NCI-H446 (cell line): ENCODE measurements at regions not wholly inside any gene's neighbourhood (a gene's known extent, or its start where the extent isn't known, plus 50 kb on each side); places are given as distances from the start of the nearest gene placed in this dataset.
"Not testable (repeated sequence)": the region's sequence is repeated elsewhere in the genome, so short reads cannot be mapped to it uniquely, and the experiment has no call there.

Source experiments
- DNase-seq, 2 experiments: peaks; one replicate each; lab custom pipeline; 2025; lab: John Stamatoyannopoulos, UW

DNA sequence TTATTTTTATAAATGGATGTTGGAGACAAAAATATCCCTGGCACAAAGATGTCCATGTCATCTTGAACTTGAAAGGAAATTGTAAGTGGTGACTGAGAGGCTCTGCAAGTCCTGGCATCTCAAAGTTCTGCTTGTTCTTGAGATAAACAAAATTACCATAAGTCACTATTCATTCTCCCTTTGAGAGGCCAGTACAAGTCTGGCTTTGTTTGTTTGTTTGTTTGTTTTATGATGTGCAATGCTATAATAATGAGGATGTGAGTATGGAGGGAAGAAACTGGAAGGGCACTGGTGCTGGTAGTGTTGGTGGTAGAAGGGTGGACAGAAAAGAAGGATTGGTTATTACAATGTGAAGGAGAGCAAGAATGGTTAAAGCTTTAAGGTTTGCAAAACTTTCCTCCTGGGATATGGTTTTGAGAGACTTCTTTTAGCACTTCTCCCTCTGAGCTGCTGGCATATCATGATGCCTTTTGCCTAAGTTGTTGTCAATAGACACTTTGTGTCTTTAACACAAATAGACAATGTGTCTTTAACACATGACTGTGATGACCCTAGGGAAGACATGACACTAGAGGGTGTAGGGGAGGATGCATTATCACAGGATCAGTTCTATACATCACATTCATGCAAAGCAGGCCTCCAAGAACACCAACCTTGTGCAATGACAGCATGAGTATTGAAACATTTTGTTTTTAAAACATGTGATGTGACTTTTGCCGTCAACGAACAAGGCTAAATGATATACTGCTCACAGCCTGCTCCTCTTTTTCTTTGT lies 880.5 kb upstream of the GOT2 start:
- DNase-seq, result no peak

DNA sequence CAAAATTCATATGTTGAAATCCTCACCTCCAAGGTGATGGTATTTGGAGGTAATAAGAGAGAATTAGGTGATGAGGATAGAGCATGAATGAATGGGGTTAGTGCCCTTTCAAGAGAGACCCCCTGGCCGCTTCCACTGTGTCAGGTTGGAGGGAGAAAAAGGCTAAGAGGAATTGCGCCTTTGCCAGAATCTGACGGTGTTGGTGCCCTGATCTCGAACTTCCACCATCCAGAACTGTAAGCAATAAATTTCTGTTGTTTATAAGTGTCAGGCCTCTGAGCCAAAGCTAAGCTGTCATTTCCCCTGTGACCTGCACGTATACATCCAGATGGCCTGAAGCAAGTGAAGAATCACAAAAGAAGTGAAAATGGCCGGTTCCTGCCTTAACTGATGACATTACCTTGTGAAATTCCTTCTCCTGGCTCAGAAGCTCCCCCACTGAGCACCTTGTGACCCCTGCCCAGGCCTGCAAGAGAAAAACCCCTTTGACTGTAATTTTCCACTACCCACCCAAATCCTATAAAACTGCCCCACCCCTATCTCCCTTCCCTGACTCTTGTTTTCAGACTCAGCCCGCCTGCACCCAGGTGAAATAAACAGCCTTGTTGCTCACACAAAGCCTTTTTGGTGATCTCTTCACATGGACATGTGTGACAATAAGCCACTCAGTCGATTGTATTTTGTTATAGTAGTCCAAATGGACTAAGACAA lies 878.9 kb upstream of the GOT2 start:
- not testable (repeated sequence) for DNase-seq

DNA sequence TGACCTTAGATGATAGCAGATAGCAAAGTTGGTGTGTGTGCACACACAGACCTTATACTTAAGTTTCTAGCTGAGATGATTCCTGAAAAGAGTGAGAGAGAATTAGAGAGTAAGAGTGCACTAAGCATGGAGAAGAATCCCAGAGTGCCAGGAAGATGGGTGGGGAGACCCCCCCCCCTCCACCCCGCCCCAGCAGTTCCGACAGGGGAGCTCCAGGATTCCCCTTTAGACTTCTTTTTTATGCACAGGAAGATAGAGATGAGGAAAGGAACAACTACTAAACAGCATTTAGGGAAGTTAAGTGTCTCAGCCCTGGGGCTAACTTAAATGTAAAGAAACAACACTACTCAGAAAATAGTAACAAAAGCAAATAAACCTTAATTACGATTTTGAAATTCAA lies 878.0 kb upstream of the GOT2 start:
- DNase-seq, result no peak

DNA sequence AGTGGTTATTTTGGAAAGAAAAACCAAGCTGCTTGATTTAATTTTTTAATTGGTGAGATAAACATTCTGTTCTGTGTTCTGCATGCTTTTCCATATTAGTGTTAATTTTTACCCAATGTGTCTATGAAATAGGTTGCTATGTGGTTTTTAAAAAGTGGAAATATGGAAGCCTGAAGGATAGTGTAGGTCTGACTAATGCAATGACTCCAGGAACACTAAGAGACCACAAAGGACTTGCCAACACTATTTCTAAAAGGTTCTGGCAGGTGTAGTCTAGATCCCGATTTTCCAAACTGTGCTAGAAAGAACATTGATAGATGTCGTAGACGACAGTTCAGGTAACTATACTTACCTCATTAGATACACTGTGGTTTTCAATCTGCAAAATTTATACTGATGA lies 877.4 kb upstream of the GOT2 start:
- no peak for DNase-seq

DNA sequence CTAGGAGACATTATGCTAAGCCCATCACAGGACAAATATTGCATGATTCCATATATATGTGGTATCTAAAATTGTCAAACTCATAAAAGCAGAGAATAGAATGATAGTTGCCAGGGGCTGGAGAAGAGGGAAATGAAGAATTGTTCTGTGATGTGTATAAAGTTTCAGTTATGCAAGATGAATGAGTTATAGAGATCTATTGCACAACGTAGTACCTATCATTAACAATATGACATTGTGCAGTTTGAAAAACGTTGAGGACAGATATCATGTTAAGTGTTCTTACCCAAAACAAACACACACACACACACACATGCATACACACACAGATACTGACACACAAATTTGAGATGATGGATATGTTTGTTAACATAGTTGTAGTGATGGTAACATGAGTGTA lies 871.6 kb upstream of the GOT2 start:
- DNase-seq, result no peak

DNA sequence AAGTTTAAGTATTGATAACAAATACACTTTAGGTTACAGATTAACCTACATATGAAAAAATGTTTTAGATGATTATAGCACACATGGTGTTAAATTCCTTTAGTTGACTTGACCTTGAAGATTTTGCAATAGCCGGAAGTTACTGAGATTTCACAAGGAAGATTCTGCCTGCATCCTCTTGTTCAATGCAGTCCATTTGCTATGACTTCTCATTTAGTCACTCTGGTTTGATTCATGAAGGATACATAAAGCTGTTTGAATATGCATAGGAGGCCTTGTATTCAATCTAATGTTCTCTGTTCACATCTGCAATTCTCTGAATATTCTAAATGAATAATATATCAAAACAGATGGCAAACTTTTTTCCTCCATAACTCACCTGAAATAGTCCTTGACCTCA lies 870.2 kb upstream of the GOT2 start:
- no peak for DNase-seq

DNA sequence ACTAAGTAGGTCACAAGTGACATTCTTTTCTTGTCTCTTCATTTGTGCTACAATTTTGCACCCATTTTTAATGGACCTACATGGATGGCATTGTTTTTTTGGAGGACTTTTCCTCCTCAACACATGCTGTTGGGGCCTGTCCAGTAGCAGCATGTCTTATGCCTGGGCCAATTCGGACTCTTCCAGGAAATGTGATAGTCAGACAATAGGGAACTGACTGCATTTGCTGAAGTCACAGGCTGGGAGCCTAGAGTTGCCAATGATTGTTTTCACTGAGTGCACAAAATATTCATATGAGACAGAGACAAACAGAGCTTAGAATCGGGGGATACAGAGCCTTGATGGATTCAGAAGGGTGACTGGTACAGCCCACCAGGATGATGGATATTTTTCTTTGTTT lies 867.3 kb upstream of the GOT2 start:
- DNase-seq, result no peak

DNA sequence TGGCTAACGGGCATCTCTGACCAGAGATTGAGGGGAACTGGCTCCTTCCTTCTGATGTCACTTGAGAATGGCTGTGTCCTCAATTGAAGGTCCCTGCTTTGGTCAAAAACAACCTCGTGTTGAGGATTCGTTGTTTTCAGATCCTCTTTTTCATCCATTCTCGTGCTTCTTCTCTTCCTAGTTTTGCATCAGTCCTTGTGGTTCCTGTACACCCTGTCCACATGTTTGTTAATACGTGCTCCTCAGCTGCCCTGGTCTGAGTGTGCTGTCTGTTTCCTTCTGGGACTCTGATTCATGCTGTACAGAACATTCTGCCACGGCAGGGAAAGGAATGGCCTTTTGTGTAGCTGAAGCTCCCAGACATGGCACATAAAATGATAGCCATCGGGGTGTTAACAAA lies 863.2 kb upstream of the GOT2 start:
- no peak for DNase-seq

DNA sequence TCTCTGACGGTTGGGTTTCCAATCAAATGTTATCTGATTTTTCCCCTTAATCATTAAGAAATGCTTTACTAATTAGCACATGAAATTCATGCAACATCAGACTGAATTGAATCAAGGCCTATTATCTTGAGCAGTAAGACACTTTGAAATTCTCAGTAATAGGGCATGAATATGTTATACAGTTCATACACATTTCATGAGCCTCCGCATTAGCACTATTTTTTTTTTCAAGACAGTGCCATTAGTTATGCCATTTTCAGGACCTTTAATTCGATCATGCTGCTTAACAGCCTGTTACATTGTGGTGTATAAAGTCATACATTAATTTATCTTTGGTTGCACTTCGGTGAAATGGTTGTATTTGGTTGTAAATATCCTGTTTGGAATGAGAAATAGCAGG lies 862.6 kb upstream of the GOT2 start:
- no peak for DNase-seq

DNA sequence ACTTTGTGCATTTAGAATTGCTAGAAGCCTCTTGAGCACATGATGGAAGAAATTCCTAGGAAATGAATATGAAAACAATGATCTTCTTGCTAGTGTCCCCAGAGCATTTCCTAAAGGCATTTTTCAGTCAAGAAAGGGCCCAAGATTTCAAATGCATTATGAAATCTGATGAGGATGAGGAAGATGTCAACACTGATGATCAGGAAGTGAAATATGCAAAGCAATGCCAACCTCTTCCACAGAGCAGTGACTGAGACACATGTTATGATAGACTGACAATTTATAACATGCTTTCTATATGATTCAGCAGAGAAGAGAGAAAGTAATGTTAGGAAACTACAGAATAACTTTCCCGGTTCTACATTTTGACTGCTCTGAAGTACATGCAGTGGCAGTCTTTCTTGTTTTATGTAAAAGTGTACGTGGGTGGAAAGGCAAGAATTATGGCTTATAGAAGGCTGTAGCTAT lies 859.1 kb upstream of the GOT2 start:
- no peak for DNase-seq

DNA sequence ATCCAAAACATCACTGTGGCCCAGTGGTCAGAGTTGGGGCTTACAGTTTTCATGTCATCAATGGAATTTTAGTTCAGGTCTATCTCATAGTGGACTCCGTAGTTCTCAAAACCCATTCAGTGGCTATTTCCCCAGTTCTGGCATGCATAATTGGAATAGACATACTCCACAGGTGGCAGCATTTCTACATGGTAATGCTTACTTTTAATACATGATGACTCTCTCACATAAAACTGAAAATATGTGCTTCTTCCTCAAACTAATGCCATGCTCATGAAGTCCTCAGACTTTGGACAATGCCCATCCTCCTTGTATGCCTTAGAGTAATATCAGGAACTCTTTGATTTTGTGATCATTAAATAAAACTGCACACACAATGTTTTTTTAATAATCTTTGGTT lies 857.4 kb upstream of the GOT2 start:
- DNase-seq, result no peak

DNA sequence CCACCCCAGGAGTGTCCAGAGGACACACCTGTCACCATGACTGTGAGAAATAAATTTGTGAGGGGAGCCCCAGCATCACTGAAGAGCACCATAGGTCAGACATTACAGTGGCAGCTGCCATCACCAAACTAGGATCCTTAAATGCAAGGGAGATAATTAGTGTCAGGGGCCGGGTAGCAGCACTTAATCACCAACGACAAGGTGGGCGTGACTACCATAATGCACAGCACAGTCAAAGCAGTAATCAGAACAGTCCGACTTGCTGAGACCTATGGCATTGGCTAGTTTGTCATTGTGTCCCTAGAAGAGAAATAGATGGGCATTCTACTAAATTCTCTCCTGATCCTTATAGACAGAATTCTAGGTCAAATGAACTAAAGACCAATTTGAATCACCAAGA lies 856.7 kb upstream of the GOT2 start:
- DNase-seq, result no peak

DNA sequence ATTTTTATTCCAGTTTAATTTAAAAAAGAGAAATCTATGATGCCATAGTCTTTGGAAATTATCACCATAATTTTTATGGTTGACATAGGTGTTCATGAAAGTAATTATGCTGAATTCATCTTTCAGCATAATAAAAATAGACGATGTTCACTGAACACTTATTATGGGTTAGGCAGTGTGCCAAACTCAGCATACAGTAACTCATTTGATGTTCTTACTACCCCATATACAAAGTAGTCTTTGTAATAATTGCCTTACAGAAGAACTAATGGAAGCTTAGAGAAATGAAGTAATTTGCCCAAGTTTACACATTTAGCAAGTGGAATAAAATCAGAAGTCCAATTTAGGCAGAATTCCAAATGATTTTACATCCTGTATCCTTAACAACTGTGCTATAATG lies 852.2 kb upstream of the GOT2 start:
- no peak for DNase-seq

DNA sequence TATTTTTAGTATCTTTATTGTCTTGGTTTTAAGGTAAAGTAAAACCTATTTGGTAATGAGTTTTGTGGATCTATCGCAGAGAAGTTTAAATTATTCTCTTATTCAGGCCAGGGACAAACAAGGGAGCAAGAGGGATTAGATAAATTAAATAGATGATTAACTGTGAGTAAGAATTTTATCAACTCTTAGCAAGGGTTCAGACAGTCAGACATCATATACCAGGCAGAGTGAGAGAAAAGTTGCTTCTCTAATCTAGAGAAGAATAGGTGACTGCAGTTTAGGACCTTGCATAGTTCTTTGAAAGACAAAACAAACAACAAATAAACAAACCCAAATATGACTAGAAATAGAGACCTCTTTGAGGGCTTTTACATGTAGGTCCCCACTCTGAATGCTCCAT lies 840.2 kb upstream of the GOT2 start:
- no peak for DNase-seq

DNA sequence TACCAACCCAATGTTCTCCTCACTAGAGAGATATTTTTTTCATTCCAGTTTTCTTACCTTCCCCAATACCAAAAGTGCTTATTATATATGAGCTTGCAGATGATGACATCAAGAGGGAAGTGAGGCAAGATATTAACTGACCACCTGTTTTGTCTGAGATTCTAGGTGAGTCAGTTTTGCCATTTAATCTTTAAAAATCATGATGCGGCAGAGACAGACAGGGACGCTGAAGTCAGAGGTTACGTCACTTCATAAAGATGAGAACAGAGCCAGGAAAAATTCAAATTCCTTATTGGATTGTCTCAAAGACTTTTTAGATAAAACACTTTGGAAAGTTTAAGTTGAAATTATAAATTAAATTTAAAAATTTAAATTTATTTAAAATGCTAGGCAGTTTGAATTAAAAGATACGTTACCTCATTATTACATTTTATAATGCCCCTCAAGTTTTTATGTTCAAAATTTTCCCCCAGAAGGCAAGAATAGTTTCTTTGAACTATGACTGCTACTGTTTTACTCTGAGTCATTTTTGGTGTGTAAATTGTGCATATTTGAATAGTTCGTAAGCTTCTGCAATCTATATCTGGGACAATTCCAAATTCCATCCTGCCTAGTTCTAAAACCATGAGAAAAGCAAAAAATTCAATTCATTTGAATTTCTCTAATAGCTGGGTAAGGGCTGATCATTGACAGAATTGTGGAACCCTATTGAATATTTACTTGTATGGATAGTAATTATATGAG lies 839.6 kb upstream of the GOT2 start:
- DNase-seq, result no peak

DNA sequence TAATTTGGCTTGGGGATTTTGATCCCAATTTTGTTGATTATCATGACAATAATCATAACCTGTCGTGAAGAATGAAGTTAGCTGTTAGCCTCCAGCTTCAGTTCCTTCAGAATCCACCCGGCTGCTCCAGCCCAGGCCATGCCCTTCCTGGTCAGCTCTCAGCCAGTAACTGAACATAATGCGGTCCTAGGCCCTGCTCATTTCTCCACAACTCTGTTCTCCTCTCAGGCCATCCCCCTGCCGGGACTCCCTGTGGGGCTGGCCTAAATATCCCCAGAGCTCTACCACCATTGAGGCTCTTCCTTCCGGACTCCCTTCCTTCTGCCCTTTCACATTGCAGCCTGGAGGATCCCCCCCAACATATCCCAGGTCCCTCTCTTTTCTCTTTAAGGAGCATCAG lies 833.4 kb upstream of the GOT2 start:
- DNase-seq, result no peak

DNA sequence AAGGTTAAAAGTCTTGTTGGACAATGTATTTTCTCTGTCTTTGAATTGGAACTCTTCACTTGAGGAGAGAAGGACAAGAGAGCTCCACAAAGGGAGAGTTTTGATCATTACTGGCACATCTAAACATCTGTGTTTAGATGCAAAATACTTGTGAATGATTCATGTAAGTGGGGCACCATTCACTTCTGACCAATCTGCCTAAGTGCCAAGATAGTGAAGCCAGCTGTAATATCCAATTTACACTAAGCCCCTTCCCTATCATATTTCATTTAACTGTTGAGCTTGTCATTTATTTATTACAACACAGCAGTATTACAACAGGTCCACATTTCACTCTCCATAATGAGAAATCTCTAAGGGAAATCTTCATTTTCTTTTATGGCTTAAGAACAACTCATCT lies 832.3 kb upstream of the GOT2 start:
- no peak for DNase-seq

DNA sequence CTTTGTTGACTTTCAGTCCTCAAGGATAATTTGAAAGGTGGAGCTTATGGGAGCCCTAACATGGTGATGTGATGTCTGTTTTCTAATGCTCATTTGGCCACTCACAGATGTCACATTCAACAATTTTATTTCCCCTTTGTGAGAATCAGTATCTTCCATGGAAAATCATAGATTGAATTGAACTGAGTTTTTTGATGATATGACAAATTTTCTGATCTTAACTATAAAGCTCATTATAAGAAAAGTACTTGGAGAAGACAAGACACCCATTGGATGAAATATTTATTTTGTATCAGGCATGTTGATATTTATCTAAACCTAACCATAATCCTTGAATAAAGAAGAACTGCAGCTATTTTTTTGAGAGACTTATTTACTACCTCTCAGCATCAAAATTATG lies 824.6 kb upstream of the GOT2 start:
- no peak for DNase-seq

DNA sequence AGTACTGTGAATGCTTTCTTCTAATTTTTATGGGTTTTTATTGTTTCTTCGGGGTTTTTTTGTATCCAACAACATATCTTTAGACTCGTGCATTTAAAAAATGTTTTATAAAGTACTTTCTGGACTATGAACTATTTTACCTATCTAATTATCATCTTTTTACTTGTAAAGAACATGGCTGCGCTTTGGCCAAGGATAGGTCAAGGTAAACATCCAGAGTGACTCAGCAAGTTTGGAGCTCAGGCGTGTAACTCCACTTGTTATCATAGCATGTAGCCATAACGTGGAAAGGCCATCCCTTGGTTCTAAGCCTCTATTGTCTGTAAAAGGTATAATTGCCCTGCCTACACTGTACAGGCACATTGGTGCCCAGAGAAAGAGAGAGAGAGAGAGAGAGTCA lies 818.0 kb upstream of the GOT2 start:
- DNase-seq, result no peak

DNA sequence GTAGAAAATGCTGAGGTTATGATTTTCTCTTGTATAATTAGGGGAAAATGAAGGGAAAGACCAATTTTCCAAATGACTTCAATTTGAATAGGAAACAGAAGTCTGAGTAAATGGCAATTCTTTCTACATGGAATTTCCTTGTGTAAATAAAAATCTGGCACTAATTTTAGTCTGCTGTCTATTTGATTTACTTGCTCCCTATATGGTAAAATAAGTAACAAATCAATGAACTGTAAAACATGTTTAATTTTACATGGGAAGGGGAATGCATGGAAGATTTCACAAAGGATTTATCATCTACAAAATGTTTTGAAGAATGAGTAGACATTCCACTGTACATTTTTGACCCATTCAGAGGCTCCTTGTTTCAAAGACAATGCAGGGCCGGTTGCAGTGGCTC lies 811.6 kb upstream of the GOT2 start:
- no peak for DNase-seq

DNA sequence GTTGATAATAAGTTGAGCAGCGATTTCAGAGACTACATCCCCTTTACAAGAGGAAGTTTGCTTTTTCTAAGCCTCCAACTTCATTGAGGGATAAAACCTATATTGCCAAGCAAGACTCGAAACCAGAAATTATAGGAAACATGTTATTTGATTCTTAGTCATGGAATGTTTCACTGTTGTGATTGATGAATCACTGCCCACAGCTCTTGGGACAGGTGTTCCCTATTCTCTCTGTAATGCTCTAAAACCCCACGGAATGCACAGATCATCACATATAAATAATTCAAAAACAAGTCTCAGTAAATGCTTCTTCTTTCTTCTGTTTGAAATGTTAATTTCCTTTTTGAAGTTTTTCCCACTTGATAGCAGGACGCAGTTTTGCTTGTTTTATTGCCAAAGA lies 809.5 kb upstream of the GOT2 start:
- DNase-seq, result no peak

DNA sequence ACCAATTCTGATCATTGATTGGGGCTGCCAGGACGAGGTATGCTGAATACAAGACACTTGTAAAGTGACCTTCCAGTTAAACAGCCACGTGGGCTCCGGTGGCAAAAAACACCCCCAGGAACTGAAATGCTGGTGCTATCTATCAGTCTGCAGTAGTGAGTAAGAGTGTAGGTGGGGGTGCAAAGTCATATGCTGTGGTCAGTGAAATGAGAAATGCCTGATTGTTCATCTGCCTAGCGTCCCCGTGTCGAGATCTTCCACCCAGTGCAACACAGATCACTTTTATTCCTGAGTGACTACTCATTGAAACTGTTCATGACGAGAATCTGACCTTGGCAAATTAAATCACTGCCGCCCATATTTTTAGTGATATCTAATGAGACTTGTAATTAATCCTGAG lies 806.5 kb upstream of the GOT2 start:
- no peak for DNase-seq

DNA sequence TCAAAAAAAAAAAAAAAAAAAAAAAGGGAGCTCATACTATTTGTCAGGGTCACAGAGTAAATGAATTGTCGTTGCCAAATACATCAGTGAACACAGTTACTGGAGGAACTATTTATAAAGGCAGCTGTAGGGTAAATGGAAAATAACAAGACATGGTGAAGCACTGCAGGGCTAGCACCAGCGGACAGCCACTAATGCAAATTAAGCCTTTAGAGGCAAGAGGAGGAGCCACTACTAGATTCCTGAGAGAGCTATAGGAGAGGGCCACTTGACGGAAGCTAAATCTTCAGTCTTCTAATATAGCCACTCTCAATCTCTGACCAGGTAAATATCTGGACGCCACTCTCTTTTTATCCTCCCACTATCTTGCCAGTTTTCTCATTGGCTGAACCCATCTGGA lies 801.2 kb upstream of the GOT2 start:
- no peak for DNase-seq
